Thyroid gland (tissue), 4 donors: ENCODE measurements at regions not wholly inside any gene's neighbourhood (a gene's known extent, or its start where the extent isn't known, plus 50 kb on each side); places are given as distances from the start of the nearest gene placed in this dataset.

Experiments used
- POLR2A ChIP-seq, 2 donors: fragments of 450-650 bp; IDR thresholded peaks; one replicate each; pipeline ENCODE4 v1.6.1; 2017; ENCODE audit warnings: antibody characterized with exemption in 2 of 2, mild to moderate bottlenecking in 2 of 2, moderate library complexity in 1 of 2
- TF ChIP-seq, protein P1 (sequence below), 6 experiments: fragments of 200-600 bp in 3 of 6; fragments of 450-650 bp in 3 of 6; sonication (generic) in 3 of 6; IDR thresholded peaks; one replicate each; pipeline ENCODE4 v1.5.1; 2016 to 2019; ENCODE audit warnings: antibody characterized with exemption in 6 of 6, mild to moderate bottlenecking in 2 of 6, inconsistent platforms in 1 of 6, moderate library complexity in 1 of 6

DNA sequence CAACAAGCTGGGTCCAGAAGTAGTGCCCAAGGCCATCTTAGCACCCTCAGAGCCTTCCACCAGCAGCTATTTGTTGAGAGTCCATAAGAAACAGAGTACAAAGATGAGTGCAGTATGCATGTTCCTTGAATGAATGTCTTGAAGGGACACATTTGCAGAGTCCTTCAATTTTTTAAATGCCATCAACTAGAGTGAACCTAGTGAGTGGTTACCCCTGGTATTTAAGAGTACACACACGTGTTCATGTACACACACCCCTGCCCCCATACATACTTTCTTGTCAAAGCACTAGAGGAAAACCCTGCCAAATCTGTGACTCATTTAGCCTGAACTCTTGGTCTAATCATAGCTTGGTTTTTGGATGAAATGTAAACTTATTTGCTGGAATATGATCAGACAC is 84.5 kb upstream of the GALNT15 start:
- TF ChIP-seq POLR2A (IDR thresholded peaks at IDR 0.05), result no peak
- TF ChIP-seq, protein P1, sequence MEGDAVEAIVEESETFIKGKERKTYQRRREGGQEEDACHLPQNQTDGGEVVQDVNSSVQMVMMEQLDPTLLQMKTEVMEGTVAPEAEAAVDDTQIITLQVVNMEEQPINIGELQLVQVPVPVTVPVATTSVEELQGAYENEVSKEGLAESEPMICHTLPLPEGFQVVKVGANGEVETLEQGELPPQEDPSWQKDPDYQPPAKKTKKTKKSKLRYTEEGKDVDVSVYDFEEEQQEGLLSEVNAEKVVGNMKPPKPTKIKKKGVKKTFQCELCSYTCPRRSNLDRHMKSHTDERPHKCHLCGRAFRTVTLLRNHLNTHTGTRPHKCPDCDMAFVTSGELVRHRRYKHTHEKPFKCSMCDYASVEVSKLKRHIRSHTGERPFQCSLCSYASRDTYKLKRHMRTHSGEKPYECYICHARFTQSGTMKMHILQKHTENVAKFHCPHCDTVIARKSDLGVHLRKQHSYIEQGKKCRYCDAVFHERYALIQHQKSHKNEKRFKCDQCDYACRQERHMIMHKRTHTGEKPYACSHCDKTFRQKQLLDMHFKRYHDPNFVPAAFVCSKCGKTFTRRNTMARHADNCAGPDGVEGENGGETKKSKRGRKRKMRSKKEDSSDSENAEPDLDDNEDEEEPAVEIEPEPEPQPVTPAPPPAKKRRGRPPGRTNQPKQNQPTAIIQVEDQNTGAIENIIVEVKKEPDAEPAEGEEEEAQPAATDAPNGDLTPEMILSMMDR (IDR thresholded peaks at IDR 0.05), result no peak
